HCT116 (cell line): ENCODE measurements at regions not wholly inside any gene's neighbourhood (a gene's known extent, or its start where the extent isn't known, plus 50 kb on each side); places are given as distances from the start of the nearest gene placed in this dataset.

ENCODE experiments used
- ATAC-seq: fragments of 200-7000 bp; cut with Tn5 transposase; 2 replicates; pipeline ENCODE4 v1.9.1; 2020; ENCODE audit warnings: mild to moderate bottlenecking, moderate library complexity
- BruUV-seq: library from RNA; stranded (reverse); fragments of 400-500 nt; replicated peaks from 2 replicates; lab custom pipeline; 2021; lab: Mats Ljungman, UMichigan
- CTCF ChIA-PET: fragments of 300-600 bp; sonication (Branson Sonifier 250); formaldehyde crosslinking; loops from one replicate; lab custom pipeline; 2021; ENCODE audit warnings: antibody characterized with exemption; lab: Charles Lee
- POLR2A ChIA-PET: fragments of 300-600, 350-600 bp; sonication (Branson Sonifier 250); formaldehyde crosslinking; loops from one replicate; lab custom pipeline; 2021; ENCODE audit warnings: antibody characterized with exemption; lab: Charles Lee
- RAD21 ChIA-PET, 2 experiments: fragments of 300-600 bp; sonication (Branson Sonifier 250); formaldehyde crosslinking; loops; one replicate each; lab custom pipeline; 2023; ENCODE audit warnings: low total read pairs in 2 of 2; ENCODE audit not compliant: uncharacterized antibody in 2 of 2, unreplicated experiment in 2 of 2, low non-redundant PET in 1 of 2; lab: Charles Lee
- DNase-seq: peaks from one replicate; pipeline ENCODE4 v3.0.0-alpha.2; 2010; ENCODE audit warnings: low read depth, low spot score
- H2AFZ ChIP-seq: fragments of 200-600 bp; shearing (Covaris generic), sonication (generic); 2 replicates; pipeline ENCODE4 v1.6.1; 2017; ENCODE audit warnings: low read depth, mixed run types, mixed read lengths, antibody characterized with exemption, low read length; ENCODE audit not compliant: poor library complexity, severe bottlenecking
- H3K27ac ChIP-seq: 2 replicates; pipeline ENCODE4 v1.5.1; 2012; ENCODE audit warnings: low read depth, low read length
- H3K27me3 ChIP-seq: fragments of 200-600 bp; sonication (generic); 2 replicates; pipeline ENCODE4 v1.6.1; 2016; ENCODE audit warnings: mixed run types, low read length, mixed read lengths; ENCODE audit not compliant: insufficient read depth
- H3K36me3 ChIP-seq, 2 experiments: fragments of 200-500 bp in 1 of 2; fragments of 200-600 bp in 1 of 2; sonication (Bioruptor generic) in 1 of 2; sonication (generic) in 1 of 2; 2 replicates each; pipeline versions ENCODE4 v1.5.1 to v1.6.1; 2014 to 2016; ENCODE audit warnings: low read length in 2 of 2, inconsistent platforms in 1 of 2, mixed read lengths in 1 of 2, mixed run types in 1 of 2; ENCODE audit not compliant: insufficient read depth in 2 of 2, control insufficient read depth in 1 of 2
- H3K4me1 ChIP-seq, 2 experiments: fragments of 200-600 bp in 1 of 2; sonication (generic) in 1 of 2; 2 replicates each; pipeline versions ENCODE4 v1.5.1 to v1.6.1; 2012 to 2017; ENCODE audit warnings: low read length in 2 of 2, inconsistent platforms in 1 of 2, mild to moderate bottlenecking in 1 of 2, mixed read lengths in 1 of 2, mixed run types in 1 of 2, moderate library complexity in 1 of 2; ENCODE audit not compliant: insufficient read depth in 2 of 2, control insufficient read depth in 1 of 2
- H3K4me2 ChIP-seq: fragments of 200-600 bp; sonication (generic); 2 replicates; pipeline ENCODE4 v1.6.1; 2017; ENCODE audit warnings: mixed run types, low read length, mixed read lengths
- H3K4me3 ChIP-seq, 2 experiments: fragments of 200-600 bp in 1 of 2; sonication (generic) in 1 of 2; replicated peaks in 1 of 2; 2 replicates each; pipeline ENCODE4 v1.5.1; 2011 to 2016; ENCODE audit warnings: low read length in 2 of 2, control low read depth in 1 of 2, low read depth in 1 of 2, mild to moderate bottlenecking in 1 of 2, mixed read lengths in 1 of 2, mixed run types in 1 of 2
- H3K79me2 ChIP-seq: fragments of 200-600 bp; sonication (generic); 2 replicates; pipeline ENCODE4 v1.6.1; 2017; ENCODE audit warnings: mild to moderate bottlenecking, mixed run types, low read length, moderate library complexity, mixed read lengths; ENCODE audit not compliant: insufficient read depth
- H3K9ac ChIP-seq: fragments of 200-600 bp; sonication (generic); 2 replicates; pipeline ENCODE4 v1.6.1; 2016; ENCODE audit warnings: low read length, mixed read lengths
- H3K9me2 ChIP-seq: fragments of 200-600 bp; sonication (generic), shearing (Covaris generic); 2 replicates; pipeline ENCODE4 v1.6.1; 2017; ENCODE audit warnings: mixed run types, mild to moderate bottlenecking, moderate library complexity; ENCODE audit not compliant: insufficient read depth
- H3K9me3 ChIP-seq, 2 experiments: fragments of 200-500 bp in 1 of 2; fragments of 200-600 bp in 1 of 2; sonication (Bioruptor generic) in 1 of 2; sonication (generic) in 1 of 2; 2 replicates each; pipeline ENCODE4 v1.6.1; 2014 to 2017; ENCODE audit warnings: low read length in 2 of 2, mixed read lengths in 2 of 2, inconsistent platforms in 1 of 2, low read depth in 1 of 2, mild to moderate bottlenecking in 1 of 2, mixed run types in 1 of 2, moderate library complexity in 1 of 2; ENCODE audit not compliant: control insufficient read depth in 1 of 2, insufficient read depth in 1 of 2
- H4K20me1 ChIP-seq: fragments of 200-600 bp; sonication (generic), shearing (Covaris generic); 2 replicates; pipeline ENCODE4 v1.6.1; 2017; ENCODE audit warnings: mixed run types, mild to moderate bottlenecking, moderate library complexity; ENCODE audit not compliant: insufficient read depth
- CEBPB ChIP-seq: IDR thresholded peaks from 2 replicates; pipeline ENCODE4 v1.6.1; 2012; ENCODE audit warnings: low read depth
- EGR1 ChIP-seq: IDR thresholded peaks from 2 replicates; pipeline ENCODE4 v1.6.1; 2012; ENCODE audit warnings: low read depth
- ELF1 ChIP-seq: IDR thresholded peaks from 2 replicates; pipeline ENCODE4 v1.6.1; 2012; ENCODE audit warnings: low read depth, borderline replicate concordance
- EZH2 ChIP-seq: fragments of 200-600 bp; sonication (generic); IDR thresholded peaks from 2 replicates; pipeline ENCODE4 v1.6.1; 2017; ENCODE audit warnings: antibody characterized with exemption, mixed run types
- EZH2phosphoT487 ChIP-seq: fragments of 200-600 bp; IDR thresholded peaks from 2 replicates; pipeline ENCODE4 v1.6.1; 2018; ENCODE audit warnings: antibody characterized with exemption, borderline replicate concordance
- FOSL1 ChIP-seq: IDR thresholded peaks from 2 replicates; pipeline ENCODE4 v1.6.1; 2012; ENCODE audit warnings: low read depth
- JUND ChIP-seq: IDR thresholded peaks from 2 replicates; pipeline ENCODE4 v1.6.1; 2012
- POLR2A ChIP-seq: IDR thresholded peaks from 2 replicates; pipeline ENCODE4 v1.7.0; 2011; ENCODE audit warnings: borderline replicate concordance; ENCODE audit not compliant: insufficient read depth, insufficient read length; ENCODE audit errors: extremely low read depth
- POLR2AphosphoS5 ChIP-seq: IDR thresholded peaks from 2 replicates; pipeline ENCODE4 v1.6.1; 2011; ENCODE audit warnings: mild to moderate bottlenecking, low read depth, low read length, moderate library complexity
- RAD21 ChIP-seq: IDR thresholded peaks from 2 replicates; pipeline ENCODE4 v1.6.1; 2012; ENCODE audit warnings: low read depth, mild to moderate bottlenecking
- REST ChIP-seq: IDR thresholded peaks from 2 replicates; pipeline ENCODE4 v1.6.1; 2012; ENCODE audit warnings: low read depth
- SIN3A ChIP-seq: IDR thresholded peaks from 2 replicates; pipeline ENCODE4 v1.6.1; 2012; ENCODE audit warnings: low read depth
- SRF ChIP-seq: IDR thresholded peaks from 2 replicates; pipeline ENCODE4 v1.6.1; 2012; ENCODE audit warnings: low read depth
- YY1 ChIP-seq: IDR thresholded peaks from 2 replicates; pipeline ENCODE4 v1.6.1; 2011; ENCODE audit warnings: low read length, low read depth, moderate library complexity, mild to moderate bottlenecking; ENCODE audit not compliant: insufficient replicate concordance; ENCODE audit errors: extremely low read depth
- ZFX ChIP-seq: fragments of 450-650 bp; IDR thresholded peaks from 2 replicates; pipeline ENCODE4 v1.6.1; 2017
- ZNF274 ChIP-seq: fragments of 200-500 bp; sonication (Bioruptor generic); IDR thresholded peaks from 2 replicates; pipeline ENCODE4 v1.6.1; 2014; ENCODE audit warnings: mild to moderate bottlenecking, low read depth, low read length, inconsistent platforms
- intact Hi-C: fragments of 100-400 bp; cut with micrococcal nuclease; formaldehyde crosslinking; loops from 2 replicates; pipeline ENCODE4 v1.10.0; 2022
- TF ChIP-seq, protein P1 (sequence below): IDR thresholded peaks from 2 replicates; pipeline ENCODE4 v1.6.1; 2011; ENCODE audit warnings: mild to moderate bottlenecking, low read length, moderate library complexity; ENCODE audit not compliant: insufficient replicate concordance; ENCODE audit errors: extremely low read depth
- TF ChIP-seq, protein P2 (sequence below): IDR thresholded peaks from 2 replicates; pipeline ENCODE4 v1.6.1; 2012
- TF ChIP-seq, protein P3 (sequence below), 3 experiments: fragments of 200-600 bp in 1 of 3; sonication (generic) in 1 of 3; IDR thresholded peaks in 2 of 3; conservative IDR thresholded peaks in 1 of 3; 2 replicates each; pipeline ENCODE4 v1.5.1; 2012 to 2017; ENCODE audit warnings: low read depth in 2 of 3, low read length in 2 of 3, antibody characterized with exemption in 1 of 3, borderline replicate concordance in 1 of 3, control low read depth in 1 of 3, mild to moderate bottlenecking in 1 of 3, mixed read lengths in 1 of 3, mixed run types in 1 of 3, moderate library complexity in 1 of 3; ENCODE audit not compliant: insufficient read depth in 1 of 3

GRCh38 chr6:169145496-169145895, 108.2 kb downstream of the THBS2 start:
- Histone ChIP-seq H3K4me3 (no peak overlapping the region), H4K20me1 (no peaks in the 10 kb centered on the region), H3K9ac (no peak overlapping the region), H3K4me1 (no peaks in the 10 kb centered on the region), H3K9me3 (no peaks in the 10 kb centered on the region), H2AFZ (no peak overlapping the region), H3K79me2 (no peaks in the 10 kb centered on the region), H3K9me2 (no peaks in the 10 kb centered on the region), H3K4me2 (no peak overlapping the region), H3K27ac (no peak overlapping the region), H3K27me3 (no peaks in the 10 kb centered on the region), H3K36me3 (no peaks in the 10 kb centered on the region)
- RAD21 ChIA-PET, result no interaction called here
- POLR2A ChIA-PET, result no interaction called here
- CTCF ChIA-PET, result no interaction called here
- intact Hi-C loops, result no loop called here
- no peak for DNase-seq
- no peak for ATAC-seq
- no TSS peak for BruUV-seq
- TF ChIP-seq, protein P1, sequence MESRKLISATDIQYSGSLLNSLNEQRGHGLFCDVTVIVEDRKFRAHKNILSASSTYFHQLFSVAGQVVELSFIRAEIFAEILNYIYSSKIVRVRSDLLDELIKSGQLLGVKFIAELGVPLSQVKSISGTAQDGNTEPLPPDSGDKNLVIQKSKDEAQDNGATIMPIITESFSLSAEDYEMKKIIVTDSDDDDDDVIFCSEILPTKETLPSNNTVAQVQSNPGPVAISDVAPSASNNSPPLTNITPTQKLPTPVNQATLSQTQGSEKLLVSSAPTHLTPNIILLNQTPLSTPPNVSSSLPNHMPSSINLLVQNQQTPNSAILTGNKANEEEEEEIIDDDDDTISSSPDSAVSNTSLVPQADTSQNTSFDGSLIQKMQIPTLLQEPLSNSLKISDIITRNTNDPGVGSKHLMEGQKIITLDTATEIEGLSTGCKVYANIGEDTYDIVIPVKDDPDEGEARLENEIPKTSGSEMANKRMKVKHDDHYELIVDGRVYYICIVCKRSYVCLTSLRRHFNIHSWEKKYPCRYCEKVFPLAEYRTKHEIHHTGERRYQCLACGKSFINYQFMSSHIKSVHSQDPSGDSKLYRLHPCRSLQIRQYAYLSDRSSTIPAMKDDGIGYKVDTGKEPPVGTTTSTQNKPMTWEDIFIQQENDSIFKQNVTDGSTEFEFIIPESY, result no peak
- TF ChIP-seq EZH2phosphoT487 (no peak), EGR1 (no peak), POLR2A (no peak), ZNF274 (no peak), CEBPB (no peak), ZFX (no peak), ELF1 (no peak), SRF (no peak), EZH2 (no peak), RAD21 (no peak), REST (no peak), JUND (no peak), SIN3A (no peak), YY1 (no peak), POLR2AphosphoS5 (no peak), FOSL1 (no peak)
- TF ChIP-seq, protein P2, sequence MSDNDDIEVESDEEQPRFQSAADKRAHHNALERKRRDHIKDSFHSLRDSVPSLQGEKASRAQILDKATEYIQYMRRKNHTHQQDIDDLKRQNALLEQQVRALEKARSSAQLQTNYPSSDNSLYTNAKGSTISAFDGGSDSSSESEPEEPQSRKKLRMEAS, result no peak
- TF ChIP-seq, protein P3, sequence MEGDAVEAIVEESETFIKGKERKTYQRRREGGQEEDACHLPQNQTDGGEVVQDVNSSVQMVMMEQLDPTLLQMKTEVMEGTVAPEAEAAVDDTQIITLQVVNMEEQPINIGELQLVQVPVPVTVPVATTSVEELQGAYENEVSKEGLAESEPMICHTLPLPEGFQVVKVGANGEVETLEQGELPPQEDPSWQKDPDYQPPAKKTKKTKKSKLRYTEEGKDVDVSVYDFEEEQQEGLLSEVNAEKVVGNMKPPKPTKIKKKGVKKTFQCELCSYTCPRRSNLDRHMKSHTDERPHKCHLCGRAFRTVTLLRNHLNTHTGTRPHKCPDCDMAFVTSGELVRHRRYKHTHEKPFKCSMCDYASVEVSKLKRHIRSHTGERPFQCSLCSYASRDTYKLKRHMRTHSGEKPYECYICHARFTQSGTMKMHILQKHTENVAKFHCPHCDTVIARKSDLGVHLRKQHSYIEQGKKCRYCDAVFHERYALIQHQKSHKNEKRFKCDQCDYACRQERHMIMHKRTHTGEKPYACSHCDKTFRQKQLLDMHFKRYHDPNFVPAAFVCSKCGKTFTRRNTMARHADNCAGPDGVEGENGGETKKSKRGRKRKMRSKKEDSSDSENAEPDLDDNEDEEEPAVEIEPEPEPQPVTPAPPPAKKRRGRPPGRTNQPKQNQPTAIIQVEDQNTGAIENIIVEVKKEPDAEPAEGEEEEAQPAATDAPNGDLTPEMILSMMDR (IDR thresholded peaks at IDR 0.05 in 2 of 3, conservative IDR thresholded peaks at IDR 0.05 in 1 of 3; ENCODE audit: borderline replicate concordance in 1 of 3, insufficient read depth in 1 of 3, low read depth in 2 of 3, low read length in 2 of 3), result no peak
